Caco-2 (cell line): ENCODE measurements at regions not wholly inside any gene's neighbourhood (a gene's known extent, or its start where the extent isn't known, plus 50 kb on each side); places are given as distances from the start of the nearest gene placed in this dataset.

ENCODE experiments used
- BruUV-seq: library from RNA; stranded (reverse); fragments of 400-500 nt; replicated peaks from 2 replicates; lab custom pipeline; 2021; lab: Mats Ljungman, UMichigan
- CTCF ChIA-PET: fragments of 300-600 bp; sonication (Branson Sonifier 250); formaldehyde crosslinking; loops from one replicate; lab custom pipeline; 2022; ENCODE audit warnings: antibody characterized with exemption; lab: Charles Lee
- POLR2A ChIA-PET: fragments of 300-600 bp; sonication (Branson Sonifier 250); formaldehyde crosslinking; loops from one replicate; lab custom pipeline; 2022; ENCODE audit warnings: antibody characterized with exemption; lab: Charles Lee
- DNase-seq, 2 experiments: peaks; one replicate each; pipeline versions ENCODE4 v3.0.0 to v3.0.0-alpha.2; 2020 to 2022
- H3K27me3 ChIP-seq: replicated peaks from 2 replicates; pipeline ENCODE4 v1.6.0; 2011; ENCODE audit warnings: low read length; ENCODE audit not compliant: control insufficient read depth, insufficient read depth
- H3K36me3 ChIP-seq: 2 replicates; pipeline ENCODE4 v1.5.1; 2011; ENCODE audit warnings: low read length; ENCODE audit not compliant: control insufficient read depth, insufficient read depth
- H3K4me1 ChIP-seq: fragments of 250-450 bp; sonication (Bioruptor Pico); 2 replicates; pipeline ENCODE4 v1.5.1; 2020; ENCODE audit warnings: mild to moderate bottlenecking
- H3K4me3 ChIP-seq: 2 replicates; pipeline ENCODE4 v1.5.1; 2011; ENCODE audit warnings: low read depth, mild to moderate bottlenecking, control low read depth, low read length
- H3K9me3 ChIP-seq: fragments of 250-450 bp; sonication (Bioruptor Pico); 2 replicates; pipeline ENCODE4 v1.5.1; 2020; ENCODE audit warnings: mild to moderate bottlenecking, moderate library complexity
- H3K27ac Mint-ChIP-seq: one replicate; pipeline ENCODE4 v1.8.0; 2022; ENCODE audit warnings: mixed read lengths; ENCODE audit not compliant: unreplicated experiment
- H3K27me3 Mint-ChIP-seq: one replicate; pipeline ENCODE4 v1.8.0; 2022; ENCODE audit warnings: mixed read lengths; ENCODE audit not compliant: insufficient read depth, unreplicated experiment
- H3K36me3 Mint-ChIP-seq: one replicate; pipeline ENCODE4 v1.8.0; 2022; ENCODE audit warnings: mild to moderate bottlenecking, mixed read lengths; ENCODE audit not compliant: insufficient read depth, unreplicated experiment
- H3K4me1 Mint-ChIP-seq: one replicate; pipeline ENCODE4 v1.8.0; 2022; ENCODE audit warnings: low read depth, mixed read lengths; ENCODE audit not compliant: unreplicated experiment
- H3K4me3 Mint-ChIP-seq: one replicate; pipeline ENCODE4 v1.8.0; 2022; ENCODE audit warnings: mild to moderate bottlenecking, moderate library complexity, mixed read lengths; ENCODE audit not compliant: unreplicated experiment
- H3K9me3 Mint-ChIP-seq: one replicate; pipeline ENCODE4 v1.8.0; 2022; ENCODE audit warnings: mixed read lengths; ENCODE audit not compliant: unreplicated experiment
- CTCF ChIP-seq, 2 experiments: fragments of 200-600 bp in 1 of 2; IDR thresholded peaks; 1 replicate in 1 of 2; 2 replicates in 1 of 2; pipeline versions ENCODE4 v1.5.1 to v1.8.0; 2011 to 2022; ENCODE audit warnings: antibody characterized with exemption in 1 of 2, control low read depth in 1 of 2, inconsistent platforms in 1 of 2, low read depth in 1 of 2, low read length in 1 of 2, mild to moderate bottlenecking in 1 of 2, moderate library complexity in 1 of 2; ENCODE audit not compliant: insufficient read depth in 1 of 2, severe bottlenecking in 1 of 2, unreplicated experiment in 1 of 2
- intact Hi-C: fragments of 100-400 bp; cut with micrococcal nuclease; formaldehyde crosslinking; loops from one replicate; pipeline ENCODE4 v1.10.0; 2022; ENCODE audit not compliant: unreplicated experiment

- peak in 1 of 2 experiments; percentile 71 for DNase-seq
- Histone ChIP-seq H3K4me3 (no peak overlapping the region), H3K9me3 (no peaks in the 10 kb centered on the region), H3K27me3 (no peaks in the 10 kb centered on the region), H3K36me3 (no peaks in the 10 kb centered on the region), H3K4me1 (peaks cover 64% of the 10 kb centered on the region)
- Mint-ChIP-seq H3K36me3 (peaks cover 5% of the 10 kb centered on the region), H3K4me1 (peaks cover 30% of the 10 kb centered on the region), H3K4me3 (peak overlapping the region; percentile 40), H3K27me3 (no peaks in the 10 kb centered on the region), H3K27ac (peak overlapping the region; percentile 44), H3K9me3 (no peaks in the 10 kb centered on the region)
- no TSS peak for BruUV-seq
- TF ChIP-seq CTCF (IDR thresholded peaks at IDR 0.05; ENCODE audit: insufficient read depth in 1 of 2, low read depth in 1 of 2, low read length in 1 of 2, severe bottlenecking in 1 of 2, unreplicated experiment in 1 of 2) = no peak
- intact Hi-C loops = loop anchor here (10.0 kb wide), 1 partner anchor 281 kb away; the partner anchor contains the start of gene CCDC83
- CTCF ChIA-PET = interaction anchor here (0.5 to 1.9 kb wide), 9 partner anchors 10 to 778 kb away, joined by 3 to 13 read pairs (median 5); partner anchors contain the start of gene PICALM
- POLR2A ChIA-PET = interaction anchor here (0.6 to 1.4 kb wide), 4 partner anchors 11 to 254 kb away, joined by 3 to 16 read pairs (median 3); partner anchors contain the start of gene PICALM
These were observed 66.4 kb upstream of the PICALM start for GRCh38 chr11:86135319-86135714.

- BruUV-seq = no TSS peak
- intact Hi-C loops = loop anchor here (1.0 to 10.0 kb wide), 7 partner anchors 10 to 280 kb away; partner anchors contain the start of genes CCDC83 and PICALM
- H3K36me3 ChIP-seq = no peaks in the 10 kb centered on the region
- DNase-seq = peak; percentile 86 to 90
- no peak for TF ChIP-seq CTCF (IDR thresholded peaks at IDR 0.05; ENCODE audit: insufficient read depth in 1 of 2, low read depth in 1 of 2, low read length in 1 of 2, severe bottlenecking in 1 of 2, unreplicated experiment in 1 of 2)
- no peaks in the 10 kb centered on the region for H3K9me3 Mint-ChIP-seq
- H3K4me3 ChIP-seq = no peak overlapping the region
- H3K27ac Mint-ChIP-seq = peak overlapping the region; percentile 44
- H3K4me1 ChIP-seq = peaks cover 70% of the 10 kb centered on the region
- peak overlapping the region; percentile 40 for H3K4me3 Mint-ChIP-seq
- H3K36me3 Mint-ChIP-seq = peaks cover 5% of the 10 kb centered on the region
- H3K27me3 ChIP-seq = no peaks in the 10 kb centered on the region
- POLR2A ChIA-PET = interaction anchor here (0.6 to 1.4 kb wide), 3 partner anchors 25 to 253 kb away, joined by 3 to 16 read pairs (median 3); partner anchors contain the start of gene PICALM
- H3K4me1 Mint-ChIP-seq = peaks cover 34% of the 10 kb centered on the region
- H3K9me3 ChIP-seq = no peaks in the 10 kb centered on the region
- CTCF ChIA-PET = interaction anchor here (0.5 to 1.9 kb wide), 10 partner anchors 11 to 779 kb away, joined by 3 to 13 read pairs (median 4); partner anchors contain the start of gene PICALM
- no peaks in the 10 kb centered on the region for H3K27me3 Mint-ChIP-seq
These were observed 65.9 kb upstream of the PICALM start for GRCh38 chr11:86134580-86135318.

GRCh38 chr11:86132667-86133249 lies 63.9 kb upstream of the PICALM start:
- Histone ChIP-seq H3K36me3 (no peaks in the 10 kb centered on the region), H3K27me3 (no peaks in the 10 kb centered on the region), H3K4me1 (peaks cover 81% of the 10 kb centered on the region), H3K9me3 (no peaks in the 10 kb centered on the region), H3K4me3 (no peak overlapping the region)
- H3K9me3 Mint-ChIP-seq = no peaks in the 10 kb centered on the region
- intact Hi-C loops = loop anchor here (10.0 kb wide), 1 partner anchor 278 kb away; the partner anchor contains the start of gene CCDC83
- H3K27ac Mint-ChIP-seq = peak overlapping the region; percentile 62
- DNase-seq = no peak
- no peak for TF ChIP-seq CTCF (IDR thresholded peaks at IDR 0.05; ENCODE audit: insufficient read depth in 1 of 2, low read depth in 1 of 2, low read length in 1 of 2, severe bottlenecking in 1 of 2, unreplicated experiment in 1 of 2)
- CTCF ChIA-PET = no interaction called here
- no peak overlapping the region for H3K4me3 Mint-ChIP-seq
- POLR2A ChIA-PET = interaction anchor here (0.7 kb wide), 1 partner anchor 63 kb away, joined by 4 read pairs; no protein-coding TSS in a partner anchor
- BruUV-seq = no TSS peak
- H3K4me1 Mint-ChIP-seq = peaks cover 46% of the 10 kb centered on the region
- peaks cover 5% of the 10 kb centered on the region for H3K36me3 Mint-ChIP-seq
- H3K27me3 Mint-ChIP-seq = no peaks in the 10 kb centered on the region
